ENCODE measurements at regions not wholly inside any gene's neighbourhood (a gene's known extent, or its start where the extent isn't known, plus 50 kb on each side); places are given as distances from the start of the nearest gene placed in this dataset.

DNA sequence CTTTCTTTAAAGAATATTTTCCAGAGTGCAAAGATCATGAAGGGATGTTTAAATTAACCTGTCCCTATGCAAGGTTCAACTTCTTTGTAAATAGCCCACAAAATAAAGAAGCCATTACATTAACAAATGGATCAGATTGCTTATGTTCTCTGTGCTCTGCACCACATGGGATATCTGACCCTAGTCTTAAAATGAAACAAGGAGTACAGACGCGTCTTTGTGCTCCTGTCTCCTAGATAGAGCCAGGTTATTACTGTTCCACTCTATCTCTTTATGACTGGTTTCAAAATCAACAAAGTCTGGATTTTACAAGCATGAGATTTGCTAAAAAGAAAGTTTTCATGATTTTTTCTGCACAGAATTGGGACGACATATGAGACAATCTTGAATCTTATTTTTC is 339.4 kb downstream of the KLF12 start:
- no peak overlapping the region for H3K18ac ChIP-seq (ENCODE audit: low read depth, low read length)
- H2BK20ac ChIP-seq (ENCODE audit: low read depth, low read length): no peak overlapping the region
- no peak for ATAC-seq (ENCODE audit: low read depth)
- no peak overlapping the region for H2AFZ ChIP-seq (replicated peaks; ENCODE audit: low read length, poor library complexity)
- no peak overlapping the region for H2AK5ac ChIP-seq (ENCODE audit: low read depth, low read length)
- WGBS, 2 experiments (ENCODE audit: extremely low coverage in 2 of 2, insufficient read length in 1 of 2): no CpG with 5 or more reads among the region's 3 CpGs
- H3K56ac ChIP-seq (ENCODE audit: extremely low read depth, insufficient read depth, low read length): no peak overlapping the region
- no peaks in the 10 kb centered on the region; the same call in 1 of the 2 replicates for H4K20me1 ChIP-seq (ENCODE audit: insufficient read depth, low read length)
- H3K27me3 ChIP-seq (ENCODE audit: control insufficient read depth, insufficient read depth, low read length): no peaks in the 10 kb centered on the region
- dilution Hi-C loops (cut with HindIII; ENCODE audit: low sequenced_read_pairs, unreplicated experiment): no loop called here
- ChIA-PET POLR2A (ENCODE audit: unreplicated experiment) (no interaction called here), CTCF (no interaction called here)
- no peaks in the 10 kb centered on the region for H3K4me1 ChIP-seq (ENCODE audit: control insufficient read depth, insufficient read depth, low read length)
- no peaks in the 10 kb centered on the region for H3K9me3 ChIP-seq (ENCODE audit: control insufficient read depth, insufficient read depth, low read length)
- no TSS peak for BruUV-seq (replicated peaks)
- DNase-seq: no peak
- no peak overlapping the region for H2BK15ac ChIP-seq (ENCODE audit: low read depth, low read length)
- peaks cover 7 to 17% of the 10 kb centered on the region in 2 experiments; a peak in 3 of 4 replicates for H3K79me1 ChIP-seq (ENCODE audit: low read depth in 1 of 2, low read length in 2 of 2)
- H3K4ac ChIP-seq (ENCODE audit: low read depth, low read length): no peak overlapping the region
- no peak overlapping the region for H3K27ac ChIP-seq (ENCODE audit: insufficient read depth, low read length)
- no peak overlapping the region for H3K9ac ChIP-seq (ENCODE audit: low read depth, low read length)
- no peak overlapping the region for H2BK5ac ChIP-seq (ENCODE audit: low read depth, low read length, poor library complexity, severe bottlenecking)
- no peak for TF ChIP-seq POLR2A (IDR thresholded peaks at IDR 0.05; ENCODE audit: low read depth, low read length)
- TF ChIP-seq MAFK (IDR thresholded peaks at IDR 0.05; ENCODE audit: low read depth, low read length): no peak
- no peak for TF ChIP-seq RCOR1 (IDR thresholded peaks at IDR 0.05; ENCODE audit: insufficient replicate concordance, low read length)
- no peak for TF ChIP-seq RAD21 (IDR thresholded peaks at IDR 0.05; ENCODE audit: low read length)
- TF ChIP-seq ELK1 (IDR thresholded peaks at IDR 0.05; ENCODE audit: borderline replicate concordance, low read depth, low read length): no peak
- TF ChIP-seq MAZ (IDR thresholded peaks at IDR 0.05; ENCODE audit: borderline replicate concordance, low read depth, low read length): no peak
- TF ChIP-seq MXI1 (IDR thresholded peaks at IDR 0.05; ENCODE audit: borderline replicate concordance, low read depth, low read length): no peak
- no peak for TF ChIP-seq RFX5 (IDR thresholded peaks at IDR 0.05; ENCODE audit: low read depth, low read length)
- TF ChIP-seq BHLHE40 (IDR thresholded peaks at IDR 0.05; ENCODE audit: low read depth, low read length): no peak
- TF ChIP-seq FOS (IDR thresholded peaks at IDR 0.05; ENCODE audit: low read depth, low read length): no peak
- no peak for TF ChIP-seq SMC3 (IDR thresholded peaks at IDR 0.05; ENCODE audit: low read depth, low read length)
- TF ChIP-seq, protein P1, sequence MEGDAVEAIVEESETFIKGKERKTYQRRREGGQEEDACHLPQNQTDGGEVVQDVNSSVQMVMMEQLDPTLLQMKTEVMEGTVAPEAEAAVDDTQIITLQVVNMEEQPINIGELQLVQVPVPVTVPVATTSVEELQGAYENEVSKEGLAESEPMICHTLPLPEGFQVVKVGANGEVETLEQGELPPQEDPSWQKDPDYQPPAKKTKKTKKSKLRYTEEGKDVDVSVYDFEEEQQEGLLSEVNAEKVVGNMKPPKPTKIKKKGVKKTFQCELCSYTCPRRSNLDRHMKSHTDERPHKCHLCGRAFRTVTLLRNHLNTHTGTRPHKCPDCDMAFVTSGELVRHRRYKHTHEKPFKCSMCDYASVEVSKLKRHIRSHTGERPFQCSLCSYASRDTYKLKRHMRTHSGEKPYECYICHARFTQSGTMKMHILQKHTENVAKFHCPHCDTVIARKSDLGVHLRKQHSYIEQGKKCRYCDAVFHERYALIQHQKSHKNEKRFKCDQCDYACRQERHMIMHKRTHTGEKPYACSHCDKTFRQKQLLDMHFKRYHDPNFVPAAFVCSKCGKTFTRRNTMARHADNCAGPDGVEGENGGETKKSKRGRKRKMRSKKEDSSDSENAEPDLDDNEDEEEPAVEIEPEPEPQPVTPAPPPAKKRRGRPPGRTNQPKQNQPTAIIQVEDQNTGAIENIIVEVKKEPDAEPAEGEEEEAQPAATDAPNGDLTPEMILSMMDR (conservative IDR thresholded peaks at IDR 0.05; ENCODE audit: low read depth, low read length): no peak
- TF ChIP-seq NFE2L2 (IDR thresholded peaks at IDR 0.05; ENCODE audit: low read depth, low read length): no peak
- no peak for TF ChIP-seq USF2 (IDR thresholded peaks at IDR 0.05; ENCODE audit: low read depth, low read length)
- TF ChIP-seq CHD1 (IDR thresholded peaks at IDR 0.05; ENCODE audit: low read depth, low read length): no peak
- no peak for TF ChIP-seq CEBPB (IDR thresholded peaks at IDR 0.05; ENCODE audit: low read depth, low read length)
- H3K4me3 ChIP-seq (ENCODE audit: insufficient read depth, low read depth, low read length): no peak overlapping the region
- H4K8ac ChIP-seq (ENCODE audit: low read depth in 2 of 2, low read length in 2 of 2): no peak overlapping the region
- intact Hi-C loops (cut with micrococcal nuclease): no loop called here
- H3K23ac ChIP-seq (ENCODE audit: low read depth, low read length): no peak overlapping the region
- H2AK9ac ChIP-seq (replicated peaks; ENCODE audit: low read depth, low read length, poor library complexity): no peak overlapping the region
- 0 out of 2 replicates have a peak, but pooled peaks cover 3% of the 10 kb centered on the region for H3K9me1 ChIP-seq (ENCODE audit: insufficient read depth, low read length)
- H3K14ac ChIP-seq (replicated peaks; ENCODE audit: low read depth, low read length): no peak overlapping the region
- H4K5ac ChIP-seq (ENCODE audit: low read depth, low read length): no peak overlapping the region
- no peak overlapping the region for H2BK120ac ChIP-seq (ENCODE audit: low read depth, low read length)
- in situ Hi-C loops (cut with MboI; ENCODE audit: low sequenced_read_pairs): no loop called here
- H3K36me3 ChIP-seq (ENCODE audit: control insufficient read depth, insufficient read depth, low read length): 0 out of 2 replicates have a peak, but pooled peaks cover 1% of the 10 kb centered on the region
- H4K91ac ChIP-seq (ENCODE audit: insufficient read depth, low read depth, low read length): no peak overlapping the region
- no peak overlapping the region for H3K4me2 ChIP-seq (ENCODE audit: low read depth, low read length)
